ENCODE measurements at regions not wholly inside any gene's neighbourhood (a gene's known extent, or its start where the extent isn't known, plus 50 kb on each side); places are given as distances from the start of the nearest gene placed in this dataset.

DNA sequence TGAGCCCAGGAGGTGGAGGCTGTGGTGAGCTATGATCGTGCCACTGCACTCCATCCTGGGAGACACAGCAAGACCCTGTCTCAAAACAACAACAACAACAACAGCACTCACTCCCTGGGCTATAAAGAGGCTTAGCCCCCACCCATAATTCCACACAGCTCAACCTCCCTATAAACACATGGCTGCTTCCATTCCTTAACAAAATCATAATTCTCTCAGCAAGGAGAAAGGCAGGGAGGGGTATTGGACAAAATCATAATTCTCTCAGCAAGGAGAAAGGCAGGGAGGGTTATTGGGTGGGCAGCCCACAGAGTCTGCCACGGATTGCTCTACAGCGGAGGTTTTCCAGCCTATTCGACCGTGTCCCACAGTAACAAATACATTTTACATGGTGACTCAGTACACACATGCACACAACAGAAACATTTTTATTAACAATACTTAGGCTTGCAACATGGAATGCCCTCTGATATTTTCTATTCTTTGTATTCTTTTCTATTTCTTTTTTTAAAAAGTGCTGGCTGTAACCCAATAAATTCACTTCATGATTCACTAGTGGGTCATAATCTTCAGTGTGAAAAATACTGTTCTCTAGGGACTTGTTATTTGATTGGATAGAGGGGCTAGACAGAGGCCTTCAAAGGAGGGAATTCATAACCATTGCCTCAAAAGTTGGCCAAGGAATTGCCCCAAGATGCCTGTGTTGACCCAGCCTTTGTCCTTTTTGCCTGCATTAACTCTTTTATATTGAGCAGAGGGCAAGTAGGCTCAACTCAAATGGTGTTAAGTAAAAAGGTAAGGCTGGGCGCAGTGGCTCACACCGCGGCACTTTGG, 50.6 kb upstream of the ZMYND8 start:
- TF ChIP-seq POLR2A (IDR thresholded peaks at IDR 0.05) (no peak), CTCF (IDR thresholded peaks at IDR 0.05) (no peak), POLR2AphosphoS5 (IDR thresholded peaks at IDR 0.05) (no peak), EP300 (IDR thresholded peaks at IDR 0.05) (no peak)

Data from stomach (tissue), 4 donors.